Astrocyte (in vitro differentiated cells and primary cell): ENCODE measurements at regions not wholly inside any gene's neighbourhood (a gene's known extent, or its start where the extent isn't known, plus 50 kb on each side); places are given as distances from the start of the nearest gene placed in this dataset.

Experiments
- CTCF ChIP-seq: IDR thresholded peaks from 2 replicates; pipeline ENCODE4 v1.5.1; 2011; ENCODE audit warnings: low read depth, mild to moderate bottlenecking, inconsistent platforms, low read length, moderate library complexity; ENCODE audit not compliant: insufficient read depth
- EZH2 ChIP-seq: IDR thresholded peaks from 2 replicates; pipeline ENCODE4 v1.6.1; 2012; ENCODE audit warnings: mild to moderate bottlenecking, low read length, inconsistent platforms; ENCODE audit not compliant: insufficient read depth

GRCh38 chr5:96141749-96142148 lies 180.1 kb upstream of the ELL2 start:
- TF ChIP-seq EZH2 (no peak), CTCF (no peak)
